22Rv1 (cell line): ENCODE measurements at regions not wholly inside any gene's neighbourhood (a gene's known extent, or its start where the extent isn't known, plus 50 kb on each side); places are given as distances from the start of the nearest gene placed in this dataset.

Experiments
- H3K27ac ChIP-seq: fragments of 450-650 bp; 2 replicates; pipeline ENCODE4 v1.5.1; 2017
- CTCF ChIP-seq: fragments of 450-650 bp; IDR thresholded peaks from 2 replicates; pipeline ENCODE4 v1.5.1; 2017; ENCODE audit warnings: mild to moderate bottlenecking
- ZFX ChIP-seq: fragments of 450-650 bp; IDR thresholded peaks from 2 replicates; pipeline ENCODE4 v1.6.1; 2017; ENCODE audit warnings: antibody characterized with exemption, borderline replicate concordance

- H3K27ac ChIP-seq, result no peak overlapping the region
- TF ChIP-seq CTCF (no peak), ZFX (no peak)
Observed at GRCh38 chr17:71267668-71268067, 853.2 kb upstream of the SOX9 start.

GRCh38 chr17:71269201-71269600, 851.6 kb upstream of the SOX9 start:
- H3K27ac ChIP-seq, result no peak overlapping the region
- TF ChIP-seq ZFX (no peak), CTCF (no peak)

GRCh38 chr17:71273441-71273840, 847.4 kb upstream of the SOX9 start:
- TF ChIP-seq CTCF, result no peak
- TF ChIP-seq ZFX, result no peak
- H3K27ac ChIP-seq, result no peak overlapping the region

GRCh38 chr17:71276079-71276478, 844.7 kb upstream of the SOX9 start:
- no peak for TF ChIP-seq ZFX
- TF ChIP-seq CTCF, result no peak
- no peak overlapping the region for H3K27ac ChIP-seq

DNA sequence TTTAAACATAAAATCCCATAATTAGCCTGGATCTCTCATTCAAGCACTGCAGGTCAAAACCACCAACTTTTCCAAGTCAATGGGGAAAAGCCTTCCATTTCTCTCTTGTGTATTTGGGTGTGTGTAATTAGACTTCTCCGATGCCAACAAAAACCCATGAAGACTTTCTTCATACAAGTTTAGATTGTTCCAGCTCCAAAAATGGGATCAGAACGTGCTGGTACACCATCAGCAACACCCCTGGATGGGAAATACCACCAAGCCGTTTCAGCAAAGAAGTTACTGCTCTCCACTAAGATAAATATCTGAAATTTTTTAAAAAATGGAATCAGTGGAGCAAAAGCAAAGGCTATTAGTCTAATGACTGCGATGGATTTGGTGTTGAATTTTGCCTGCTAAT, 837.3 kb upstream of the SOX9 start:
- no peak overlapping the region for H3K27ac ChIP-seq
- no peak for TF ChIP-seq ZFX
- TF ChIP-seq CTCF, result no peak

GRCh38 chr17:71284032-71284755, 836.6 kb upstream of the SOX9 start:
- TF ChIP-seq ZFX, result no peak
- no peak for TF ChIP-seq CTCF
- no peak overlapping the region for H3K27ac ChIP-seq

DNA sequence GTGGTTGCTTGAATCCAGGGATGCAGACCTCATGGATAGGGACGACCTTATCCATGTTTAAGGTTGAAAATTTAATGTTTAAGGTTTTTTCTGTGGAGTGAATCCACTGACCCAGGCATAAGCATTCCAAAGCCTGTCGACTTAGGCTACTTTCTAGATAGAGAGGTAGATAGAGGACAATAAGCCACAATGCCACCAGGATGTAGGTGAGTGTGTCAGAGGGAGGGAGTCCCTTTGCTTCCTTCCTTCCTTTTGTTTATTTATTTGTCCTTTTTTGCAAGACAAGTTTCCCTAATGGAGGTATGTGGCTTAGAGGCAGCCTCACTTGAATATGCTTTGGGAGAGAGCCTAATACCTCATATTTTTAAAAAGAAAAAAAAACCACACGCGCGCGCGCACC, 834.2 kb upstream of the SOX9 start:
- H3K27ac ChIP-seq, result no peak overlapping the region
- no peak for TF ChIP-seq ZFX
- TF ChIP-seq CTCF, result no peak
